GM18858 (cell line): ENCODE measurements at regions not wholly inside any gene's neighbourhood (a gene's known extent, or its start where the extent isn't known, plus 50 kb on each side); places are given as distances from the start of the nearest gene placed in this dataset.

Experiments
- ATAC-seq: cut with Tn5 transposase; IDR thresholded peaks from one replicate; pipeline ENCODE4 v1.9.1; 2021; ENCODE audit not compliant: unreplicated experiment

DNA sequence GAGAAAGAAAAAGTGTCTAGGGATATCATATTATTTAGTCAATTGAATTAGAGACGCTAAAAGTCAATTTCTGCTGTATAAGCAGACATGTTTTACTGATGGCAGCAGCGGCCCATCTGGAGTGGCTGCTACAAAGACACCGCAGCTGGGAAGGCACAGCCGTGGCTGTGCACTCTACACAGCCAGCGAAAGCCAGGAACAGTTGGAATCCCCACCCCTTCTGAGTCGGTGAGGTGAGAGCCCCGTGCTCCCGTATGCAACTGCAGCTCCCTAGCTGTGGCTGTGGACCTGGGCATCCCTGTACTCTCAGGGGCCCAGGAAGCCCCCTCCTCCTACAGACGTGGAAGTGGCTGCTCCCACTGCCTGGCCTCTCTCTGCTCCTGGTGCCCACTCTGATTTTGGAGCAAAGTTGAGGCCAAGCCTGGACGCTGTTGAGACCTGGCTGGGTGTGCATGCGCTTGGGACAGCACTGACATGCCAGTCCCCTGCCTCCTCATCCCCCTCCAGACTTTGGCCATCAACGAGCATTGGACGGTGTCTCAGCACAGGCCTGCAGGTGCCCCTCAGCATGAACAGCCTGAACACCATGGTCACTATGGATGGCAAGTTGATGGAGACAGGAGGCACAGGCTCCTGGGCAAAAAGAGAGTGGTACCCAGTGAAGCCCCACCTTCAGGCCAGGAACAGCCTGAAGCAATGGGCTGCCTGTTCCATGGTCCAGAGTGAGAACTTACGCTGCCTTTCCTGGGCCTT is 944.0 kb upstream of the MIR17HG start:
- no peak for ATAC-seq

DNA sequence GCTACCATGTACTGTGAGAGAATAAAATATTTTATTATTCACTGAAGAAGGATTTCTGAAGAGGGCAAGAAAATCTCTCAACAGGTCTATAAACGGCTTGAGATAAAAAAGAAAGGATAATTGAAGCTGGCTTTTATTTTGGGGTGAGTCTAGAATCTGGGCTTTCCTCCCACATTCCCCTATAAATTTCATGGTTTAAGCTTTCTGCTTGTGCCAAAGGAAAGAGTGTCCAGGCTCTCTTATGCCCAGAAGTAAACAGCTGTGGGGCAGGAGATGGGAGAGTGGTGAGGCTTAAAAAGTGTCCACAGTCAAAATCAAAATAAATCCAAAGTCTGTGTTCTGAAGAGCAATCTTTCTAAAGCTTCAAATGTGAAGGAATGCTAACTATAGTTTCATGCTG is 942.2 kb upstream of the MIR17HG start:
- ATAC-seq = no peak

DNA sequence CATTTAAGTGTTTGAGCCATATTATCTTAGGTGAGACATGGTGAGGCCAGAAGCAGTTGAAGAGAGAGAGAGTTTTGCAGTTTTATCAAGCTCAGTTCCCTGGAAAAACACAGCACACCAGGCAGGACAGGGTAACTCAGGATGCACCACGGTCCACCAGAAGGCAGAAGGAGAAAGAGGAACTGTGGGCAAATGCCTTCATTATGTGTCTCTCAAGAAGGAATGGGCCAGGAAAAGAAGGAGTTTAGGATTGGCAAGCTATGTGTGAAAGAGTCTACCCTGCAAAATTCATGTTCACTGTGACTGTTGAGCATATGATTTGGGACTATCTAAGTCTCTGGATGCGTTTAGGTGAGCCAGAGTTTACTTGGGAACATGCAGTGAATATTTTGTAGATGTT is 934.5 kb upstream of the MIR17HG start:
- ATAC-seq = no peak

DNA sequence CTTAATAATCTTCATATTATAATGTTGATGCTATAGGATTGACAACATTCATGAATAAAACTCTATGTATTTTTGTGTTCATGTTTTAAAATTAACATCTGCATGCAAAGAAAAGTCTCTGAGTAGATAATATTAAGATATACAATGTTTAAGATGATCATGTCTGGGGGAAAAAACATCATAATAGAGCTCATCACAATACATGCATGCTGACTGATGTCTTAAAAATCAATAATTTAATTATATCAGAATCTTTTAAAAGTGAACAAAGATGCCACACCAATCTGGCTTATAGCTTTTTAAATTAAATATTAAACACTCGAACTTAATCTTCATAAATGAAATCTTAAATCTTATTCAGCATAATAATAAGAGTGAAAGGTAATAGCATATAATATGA is 933.9 kb upstream of the MIR17HG start:
- no peak for ATAC-seq

DNA sequence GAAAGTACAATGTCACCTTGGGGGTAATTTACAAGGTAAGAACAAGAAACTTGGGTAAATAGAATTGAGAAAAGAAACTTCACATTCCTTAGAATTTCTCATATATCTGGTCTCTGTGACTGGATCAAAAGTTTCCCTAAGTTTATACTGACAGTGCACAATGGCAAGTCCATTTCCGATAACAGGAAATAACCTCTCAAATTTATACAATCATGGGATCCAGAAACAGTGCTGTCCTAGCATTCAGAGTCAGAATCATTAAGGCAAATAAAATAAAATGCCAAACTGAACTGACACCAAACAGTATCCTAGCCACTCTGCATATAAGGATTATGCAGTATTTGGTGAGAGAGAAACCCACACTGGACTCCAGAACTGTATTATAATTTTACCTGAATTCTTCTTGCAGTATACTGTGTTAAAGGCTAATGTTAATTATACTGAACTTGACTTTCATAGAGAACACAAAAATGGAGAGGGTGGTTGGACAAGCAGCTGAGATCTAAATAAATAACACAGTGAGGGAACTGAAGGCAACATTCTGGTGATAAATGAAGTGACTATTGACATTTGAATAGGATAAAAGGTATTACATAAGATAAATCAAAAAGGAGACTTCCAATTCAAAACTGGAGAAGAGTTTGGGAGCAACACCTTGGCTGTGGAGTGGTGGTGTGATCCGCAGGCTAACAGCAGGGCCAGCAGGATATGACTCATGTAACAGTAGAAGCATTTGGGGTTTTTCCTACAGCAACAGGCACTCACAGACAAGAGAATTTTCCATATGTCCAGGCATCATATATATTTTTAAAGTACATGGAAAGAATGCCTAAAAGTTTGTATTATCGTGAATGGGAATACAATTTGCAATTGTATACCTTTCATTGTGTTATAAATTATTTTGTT is 932.5 kb upstream of the MIR17HG start:
- no peak for ATAC-seq

DNA sequence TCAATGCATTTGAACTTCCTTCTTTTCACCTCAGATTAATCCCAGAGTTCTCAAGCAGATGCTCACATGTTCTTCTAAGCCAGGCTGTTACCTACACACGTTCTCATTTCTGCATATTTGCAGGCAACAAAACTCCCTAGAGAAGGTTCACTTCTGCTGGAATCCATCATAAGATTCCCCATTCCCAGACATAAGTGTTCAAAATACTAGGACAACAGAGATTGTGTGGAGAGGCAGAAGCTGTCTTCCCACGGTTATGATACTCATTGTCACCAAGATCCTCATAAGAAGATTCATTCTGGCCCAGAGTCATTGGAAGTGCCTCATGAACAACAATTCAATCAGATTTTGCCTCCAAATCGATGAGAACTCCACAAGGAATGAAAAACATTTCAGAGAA is 931.6 kb upstream of the MIR17HG start:
- no peak for ATAC-seq

DNA sequence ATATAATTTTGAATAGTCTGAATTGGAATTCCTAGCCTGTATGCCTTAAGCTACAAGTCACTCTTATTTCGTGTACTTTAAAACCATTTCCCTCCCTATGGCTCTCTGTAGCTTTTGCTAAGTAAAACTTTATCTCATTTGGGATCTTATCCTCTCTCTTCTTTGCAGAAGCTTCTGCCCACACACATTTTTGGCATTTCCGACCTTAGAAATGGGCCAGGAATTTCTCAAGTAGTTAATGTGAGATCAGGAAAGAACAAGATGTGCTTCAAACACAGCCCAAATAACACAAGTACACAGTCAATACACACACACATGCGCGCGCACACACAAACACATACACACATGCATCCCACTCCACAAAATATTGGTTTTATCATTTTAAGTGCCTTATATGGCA is 931.0 kb upstream of the MIR17HG start:
- ATAC-seq = no peak

DNA sequence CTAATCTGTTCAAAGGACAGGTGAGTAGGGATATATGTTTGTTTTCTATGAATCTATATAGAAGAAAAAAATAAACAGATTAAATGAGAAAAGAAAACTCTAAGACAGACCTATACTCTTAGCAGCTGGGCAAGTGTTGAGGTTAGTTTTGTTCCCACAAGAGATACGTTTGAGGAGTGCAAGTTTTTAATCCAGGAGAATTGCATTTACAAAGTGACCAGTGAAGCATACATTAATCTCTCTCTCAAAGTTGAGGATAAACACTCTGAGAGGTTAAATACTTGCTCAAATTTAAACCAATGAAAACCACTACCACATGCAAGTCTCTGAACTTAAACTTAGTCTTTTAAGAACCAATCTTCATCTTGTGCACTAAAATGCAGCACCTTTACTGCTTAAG is 930.5 kb upstream of the MIR17HG start:
- ATAC-seq = no peak

DNA sequence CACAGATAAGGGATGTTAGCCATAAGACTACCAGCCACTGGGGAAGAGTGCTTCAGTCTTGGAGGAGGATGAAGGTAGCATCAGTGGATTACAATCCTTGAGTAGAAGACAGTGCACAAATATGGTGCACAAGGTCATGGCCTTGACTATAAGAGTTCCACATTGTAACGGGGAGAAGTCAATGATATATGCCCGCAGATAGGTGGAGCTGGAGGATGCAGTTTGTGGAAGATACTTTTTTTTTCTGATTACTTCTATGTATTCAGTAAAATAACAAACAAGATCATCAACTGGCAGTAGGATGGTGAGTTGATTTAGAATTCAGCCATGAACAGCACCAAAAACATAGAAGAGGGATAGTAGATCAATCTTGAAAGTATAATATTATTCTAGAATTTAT is 926.8 kb upstream of the MIR17HG start:
- no peak for ATAC-seq

DNA sequence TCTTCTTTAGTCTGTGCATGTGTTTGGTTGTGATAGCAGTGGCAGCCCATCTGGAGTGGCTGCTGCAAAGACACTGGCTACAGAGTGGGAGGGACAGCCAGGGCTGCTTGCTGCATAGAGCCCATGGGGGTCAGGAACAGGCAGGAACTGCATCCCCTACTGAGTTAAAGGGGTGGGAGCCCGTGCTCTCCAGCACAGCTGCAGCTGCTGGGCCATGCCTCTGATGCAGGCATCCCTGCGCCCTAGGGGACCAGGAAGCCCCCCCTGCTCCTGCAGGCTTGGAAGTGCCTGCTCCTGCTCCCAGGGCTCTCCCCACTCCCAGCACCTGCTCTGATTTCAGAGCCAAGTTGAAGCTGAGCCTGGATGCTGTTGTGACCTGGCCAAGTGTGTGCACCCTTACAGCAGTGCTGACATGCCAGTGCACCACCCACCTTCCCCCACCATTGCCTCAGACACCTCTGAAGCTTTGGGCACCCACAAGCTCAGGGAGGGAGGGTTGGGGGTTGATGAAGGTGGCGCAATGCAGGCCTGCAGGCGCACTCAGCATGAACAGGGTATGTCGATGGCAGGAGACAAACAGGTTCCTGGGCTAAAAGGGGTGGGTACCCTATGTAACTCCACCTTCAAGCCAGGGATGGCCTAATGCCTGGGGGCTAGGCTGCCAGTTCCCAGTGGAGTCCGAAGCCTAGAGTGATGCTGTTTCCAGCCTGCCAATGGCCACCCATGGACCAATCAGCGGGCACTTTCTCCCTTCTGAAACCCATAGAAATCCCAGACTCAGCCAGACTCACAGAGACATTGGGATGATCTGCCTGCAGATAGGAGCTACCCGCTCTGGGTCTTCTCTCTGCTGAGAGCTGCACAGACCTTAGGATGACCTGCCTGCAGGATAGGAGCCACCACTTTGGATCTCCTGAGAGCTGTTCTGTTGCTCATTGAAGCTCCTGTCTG is 919.9 kb upstream of the MIR17HG start:
- no peak for ATAC-seq

DNA sequence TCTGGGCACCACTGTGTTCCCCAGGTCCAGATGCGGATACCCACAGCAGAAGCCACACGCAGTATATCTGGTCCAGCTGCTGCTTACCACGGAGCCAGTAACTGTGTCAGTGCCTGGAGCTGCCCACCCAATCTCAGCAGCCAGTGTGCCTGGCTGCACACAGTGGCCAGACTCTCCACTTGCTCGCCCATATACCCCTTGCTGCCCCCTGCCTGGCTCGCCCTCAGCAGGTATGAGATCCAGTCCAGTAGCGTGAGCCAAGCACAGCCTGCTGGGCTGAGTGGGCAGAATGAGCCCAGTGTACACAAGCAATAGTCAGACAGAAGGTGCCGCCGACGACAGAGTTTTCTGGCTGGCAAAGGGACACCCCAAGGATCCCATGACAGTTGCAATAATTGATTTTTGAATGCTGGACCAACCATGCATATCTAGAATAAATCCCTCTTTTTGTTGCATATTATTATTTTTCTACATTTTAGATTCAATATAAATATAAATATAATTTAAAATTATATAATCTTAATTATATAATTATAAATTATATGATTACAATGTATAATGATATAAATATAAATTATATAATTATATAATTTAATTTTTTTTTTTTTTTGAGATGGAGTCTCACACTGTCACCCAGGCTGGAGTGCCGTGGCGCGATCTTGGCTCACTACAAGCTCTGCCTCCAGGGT is 918.8 kb upstream of the MIR17HG start:
- ATAC-seq = no peak

DNA sequence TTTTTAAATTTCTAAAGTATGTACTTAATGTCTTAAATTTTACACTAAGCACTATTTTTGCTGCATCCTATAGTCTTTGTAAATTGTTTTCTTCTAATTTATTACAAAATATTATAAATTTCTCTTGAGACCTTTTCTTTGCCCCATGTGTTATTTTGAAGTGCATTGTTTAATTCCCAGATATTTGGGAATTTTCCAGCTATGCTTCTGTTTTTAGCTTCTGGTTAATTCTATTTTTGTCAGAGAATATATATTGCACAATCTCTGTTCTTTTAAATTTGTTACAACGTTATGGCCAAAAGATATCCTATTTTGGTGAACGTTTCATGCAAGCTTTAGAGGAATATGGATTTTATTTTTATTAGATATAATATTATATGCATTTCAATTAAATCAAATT is 917.4 kb upstream of the MIR17HG start:
- no peak for ATAC-seq

DNA sequence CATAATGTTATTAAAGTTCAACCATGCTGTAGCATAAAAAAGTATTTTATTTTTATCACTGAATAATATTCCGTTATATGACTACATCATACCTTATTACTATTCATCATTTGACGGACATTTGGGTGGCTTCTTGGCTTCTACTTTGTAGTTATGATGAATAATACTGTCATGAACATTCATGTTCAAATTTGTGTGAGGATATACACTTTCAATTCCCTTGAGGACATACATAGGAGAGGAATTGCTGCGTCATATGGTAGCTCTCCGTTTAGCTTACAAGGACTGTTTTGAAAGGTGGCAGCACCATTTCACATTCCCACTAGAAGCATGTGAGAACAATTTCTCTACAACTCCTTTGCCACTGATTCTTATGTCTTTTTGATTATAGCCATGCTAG is 910.8 kb upstream of the MIR17HG start:
- ATAC-seq = no peak

DNA sequence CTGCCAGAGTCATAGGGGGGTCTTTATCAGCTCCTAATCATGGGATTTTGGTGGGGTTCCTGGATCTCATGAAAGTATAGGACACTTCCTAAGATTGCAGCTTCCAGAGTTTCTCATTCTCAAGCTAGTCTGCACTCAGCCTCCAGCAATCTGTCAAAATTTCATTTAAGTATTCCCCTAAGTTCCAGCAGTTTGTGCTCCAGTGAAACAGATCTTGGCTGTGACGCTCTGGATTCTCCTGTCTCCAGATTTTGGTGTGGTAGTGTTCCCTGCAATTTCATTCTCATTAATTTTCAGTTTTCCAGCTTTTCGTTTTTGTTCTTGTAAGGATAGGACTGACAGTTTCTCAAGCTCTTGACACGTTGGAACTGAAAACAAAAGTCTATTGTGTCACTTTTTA is 908.9 kb upstream of the MIR17HG start:
- no peak for ATAC-seq

DNA sequence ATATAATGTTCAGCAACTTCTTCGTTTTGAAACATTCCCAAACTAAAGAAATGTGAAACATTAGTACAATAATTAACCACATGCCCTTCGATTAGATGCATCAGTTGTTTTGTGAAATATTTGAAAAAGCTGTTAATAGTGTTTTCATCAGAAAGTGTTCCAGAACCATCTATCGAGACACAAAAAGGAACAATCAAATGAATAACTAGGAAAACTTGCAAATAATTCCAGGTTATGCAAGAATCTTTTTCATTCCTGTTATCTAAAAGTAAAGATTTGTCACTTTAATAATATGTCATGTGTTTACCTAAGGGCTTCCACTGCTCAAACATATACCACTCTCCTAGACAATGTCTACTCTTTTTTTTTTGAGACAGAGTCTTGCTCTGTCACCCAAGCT is 904.2 kb upstream of the MIR17HG start:
- ATAC-seq = no peak

DNA sequence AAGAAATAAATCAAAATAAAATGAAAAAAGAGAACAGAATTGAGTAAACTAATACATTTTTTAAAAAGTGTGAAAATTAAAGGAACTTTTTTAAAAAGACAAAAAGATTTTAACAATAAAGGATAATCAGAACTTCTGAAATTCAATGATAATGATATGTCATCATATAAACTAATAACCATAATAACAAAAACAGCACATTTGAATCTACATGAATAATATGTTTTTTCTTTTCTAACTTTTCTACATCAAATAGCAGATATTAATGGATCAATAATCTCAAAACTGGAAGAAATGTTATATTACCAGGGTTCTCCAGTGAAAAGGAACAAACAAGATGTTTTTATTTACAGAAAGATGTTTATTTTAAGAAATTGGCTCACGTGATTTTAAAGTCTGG is 903.3 kb upstream of the MIR17HG start:
- ATAC-seq = no peak

DNA sequence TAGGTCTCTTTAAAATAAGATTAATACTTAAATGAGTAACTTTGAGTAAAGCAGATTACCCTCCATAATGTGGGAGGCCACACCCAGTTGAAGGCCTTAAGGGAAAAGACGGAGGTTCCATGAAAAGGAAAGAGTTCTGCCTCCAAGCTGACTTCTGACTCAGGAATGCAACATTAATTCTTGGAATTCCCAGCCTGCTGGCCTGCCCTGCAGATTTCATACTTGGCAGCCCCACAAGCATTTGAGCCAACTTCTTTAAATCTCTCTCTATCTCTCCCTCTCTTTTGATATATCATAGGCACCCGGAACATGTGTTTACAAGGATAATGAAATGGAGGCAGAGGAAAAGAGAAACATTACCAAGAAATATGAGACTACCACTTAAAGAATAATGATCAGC is 902.3 kb upstream of the MIR17HG start:
- no peak for ATAC-seq

DNA sequence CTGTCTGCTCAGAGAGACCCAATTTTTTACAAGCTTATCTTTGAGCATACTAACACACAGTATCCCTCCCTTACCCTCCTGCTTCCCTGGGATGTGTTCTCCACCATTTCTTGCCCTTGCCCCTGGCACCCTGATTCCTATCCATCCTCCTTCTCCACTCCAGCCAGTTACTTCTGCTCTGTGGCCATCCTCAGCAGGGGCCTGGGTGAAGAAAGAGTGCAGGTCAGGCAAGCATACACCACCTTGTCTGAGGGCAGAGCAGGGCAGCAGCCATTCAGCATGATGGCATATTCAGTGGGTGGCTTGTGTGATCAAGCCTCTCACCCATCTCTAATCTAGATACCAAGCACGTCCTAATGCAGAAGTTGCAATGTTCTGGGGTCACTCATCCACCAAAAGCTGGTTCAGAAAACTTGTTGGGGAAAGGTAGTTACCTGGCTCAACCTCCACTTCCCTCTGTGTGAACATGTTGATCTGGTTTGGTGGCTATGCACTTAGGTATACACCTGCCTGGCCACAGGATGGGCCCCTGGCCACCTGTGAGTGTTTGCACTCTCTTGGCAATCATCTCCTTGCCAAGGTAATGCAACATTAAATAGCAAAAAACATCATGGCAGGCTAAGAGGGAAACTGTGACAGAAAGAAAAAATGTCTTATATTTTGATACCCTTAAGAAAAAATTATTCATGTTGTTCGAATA is 900.3 kb upstream of the MIR17HG start:
- no peak for ATAC-seq

DNA sequence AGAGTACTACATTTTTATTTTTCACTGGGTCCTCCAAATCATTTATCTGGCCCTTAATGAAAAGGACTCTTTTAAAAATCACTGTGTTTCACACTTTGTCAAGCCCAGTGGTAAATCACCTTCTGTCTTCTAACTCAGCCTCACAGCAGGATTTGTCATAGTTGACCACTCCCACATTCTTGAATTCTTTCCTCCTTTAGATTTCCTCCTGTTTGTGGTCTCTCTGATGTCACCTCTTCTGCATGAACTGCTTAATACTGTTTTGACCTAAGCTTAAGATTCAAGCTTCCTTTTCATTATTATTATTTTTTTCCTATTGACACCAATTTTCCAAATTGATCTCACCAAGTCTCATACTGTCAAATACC is 899.8 kb upstream of the MIR17HG start:
- ATAC-seq = no peak

DNA sequence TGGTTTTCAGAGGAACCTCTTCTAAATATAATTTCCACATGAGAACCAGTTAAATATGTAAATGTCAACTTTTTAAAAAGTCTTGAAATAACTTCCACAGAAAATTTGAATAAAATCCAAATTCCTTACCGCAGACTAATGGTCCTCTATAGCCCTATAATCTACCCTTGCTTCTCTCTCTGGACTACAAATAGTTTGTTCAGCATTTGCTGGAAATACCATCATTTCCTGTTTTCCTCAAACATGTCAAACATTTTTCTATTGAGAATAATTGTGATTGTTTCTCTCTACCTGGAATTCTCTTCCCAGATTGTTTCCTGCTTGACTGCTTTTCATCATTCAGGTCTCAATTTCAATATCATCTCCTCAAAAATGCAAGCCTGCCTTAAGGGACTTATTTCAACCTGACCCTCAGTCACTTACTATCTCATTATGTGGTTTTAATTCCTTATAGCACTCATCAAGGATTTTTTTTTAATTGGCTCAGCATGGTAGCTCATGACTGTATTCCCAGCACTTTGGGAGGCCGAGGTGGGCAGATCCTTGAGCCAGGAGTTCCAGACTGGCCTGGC is 898.9 kb upstream of the MIR17HG start:
- ATAC-seq = no peak
